ENCODE measurements at regions not wholly inside any gene's neighbourhood (a gene's known extent, or its start where the extent isn't known, plus 50 kb on each side); places are given as distances from the start of the nearest gene placed in this dataset.

DNA sequence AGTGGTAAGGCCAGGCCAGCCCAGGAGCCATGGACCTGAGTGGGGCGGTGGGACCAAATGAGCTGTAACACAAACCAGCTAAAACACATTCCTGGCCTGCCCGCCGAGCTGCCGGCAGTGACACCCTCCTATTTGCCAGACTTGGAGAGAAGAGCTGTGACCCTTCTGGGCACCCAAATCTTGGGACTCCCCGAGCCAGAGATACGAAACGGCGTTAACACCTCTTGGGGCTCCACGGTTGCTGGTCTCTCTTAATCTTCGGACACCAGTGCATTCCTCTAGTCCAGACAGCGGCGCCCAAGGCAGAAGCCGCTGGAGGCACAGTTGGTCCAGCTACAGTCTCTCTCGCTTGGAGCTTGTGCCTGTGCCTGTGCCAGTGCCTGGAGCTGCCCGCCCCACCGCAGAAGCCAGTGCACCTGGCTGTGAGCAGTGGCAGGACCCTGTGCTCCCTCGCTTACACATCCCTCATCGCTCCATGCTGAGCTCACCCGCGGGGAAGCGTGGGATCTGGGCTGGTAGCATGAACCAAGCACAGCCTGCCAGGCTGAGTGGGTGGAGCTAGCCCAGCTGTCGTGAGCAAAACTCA lies 147.2 kb upstream of the KLHL1 start:
- DNase-seq (peak in 1 of 2 donors; percentile 50), ATAC-seq (ENCODE audit: low FRiP score in 2 of 2) (peak in 1 of 2 donors; percentile 43)
- Histone ChIP-seq H3K27ac (no peak overlapping the region), H3K4me3 (no peak overlapping the region), H3K36me3 (no peaks in the 10 kb centered on the region), H3K9me3 (no peaks in the 10 kb centered on the region), H3K27me3 (no peaks in the 10 kb centered on the region), H3K4me1 (no peaks in the 10 kb centered on the region)
- WGBS, 2 donors = 93 to 95% methylated on average over 8 to 21 of the region's 22 CpGs
- TF ChIP-seq POLR2A (IDR thresholded peaks at IDR 0.05) (no peak), EP300 (IDR thresholded peaks at IDR 0.05) (no peak), POLR2AphosphoS5 (IDR thresholded peaks at IDR 0.05) (no peak)
- TF ChIP-seq, protein P1, sequence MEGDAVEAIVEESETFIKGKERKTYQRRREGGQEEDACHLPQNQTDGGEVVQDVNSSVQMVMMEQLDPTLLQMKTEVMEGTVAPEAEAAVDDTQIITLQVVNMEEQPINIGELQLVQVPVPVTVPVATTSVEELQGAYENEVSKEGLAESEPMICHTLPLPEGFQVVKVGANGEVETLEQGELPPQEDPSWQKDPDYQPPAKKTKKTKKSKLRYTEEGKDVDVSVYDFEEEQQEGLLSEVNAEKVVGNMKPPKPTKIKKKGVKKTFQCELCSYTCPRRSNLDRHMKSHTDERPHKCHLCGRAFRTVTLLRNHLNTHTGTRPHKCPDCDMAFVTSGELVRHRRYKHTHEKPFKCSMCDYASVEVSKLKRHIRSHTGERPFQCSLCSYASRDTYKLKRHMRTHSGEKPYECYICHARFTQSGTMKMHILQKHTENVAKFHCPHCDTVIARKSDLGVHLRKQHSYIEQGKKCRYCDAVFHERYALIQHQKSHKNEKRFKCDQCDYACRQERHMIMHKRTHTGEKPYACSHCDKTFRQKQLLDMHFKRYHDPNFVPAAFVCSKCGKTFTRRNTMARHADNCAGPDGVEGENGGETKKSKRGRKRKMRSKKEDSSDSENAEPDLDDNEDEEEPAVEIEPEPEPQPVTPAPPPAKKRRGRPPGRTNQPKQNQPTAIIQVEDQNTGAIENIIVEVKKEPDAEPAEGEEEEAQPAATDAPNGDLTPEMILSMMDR (IDR thresholded peaks at IDR 0.05) = no peak

DNA sequence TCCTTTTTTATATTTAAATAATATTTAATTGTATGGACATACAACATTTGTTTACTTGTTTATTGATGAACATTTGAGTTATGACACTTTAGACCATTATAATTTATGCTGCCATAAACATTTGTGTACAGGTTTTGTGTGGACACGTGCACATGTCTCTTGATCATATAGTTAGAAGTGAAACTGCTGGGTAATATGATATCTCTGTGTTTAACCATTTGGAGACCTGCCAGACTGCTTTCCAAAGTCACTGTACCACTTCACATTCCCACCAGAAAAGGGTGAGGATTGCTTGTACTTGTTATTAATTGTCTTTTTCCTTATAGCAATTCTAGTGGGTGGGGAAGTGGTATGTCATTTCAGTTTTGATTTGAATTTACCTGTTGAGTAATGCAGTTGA lies 145.6 kb upstream of the KLHL1 start:
- ATAC-seq (ENCODE audit: low FRiP score in 2 of 2) (no peak), DNase-seq (no peak)
- no peak overlapping the region for H3K4me3 ChIP-seq
- no peak for TF ChIP-seq POLR2AphosphoS5 (IDR thresholded peaks at IDR 0.05)
- TF ChIP-seq POLR2A (IDR thresholded peaks at IDR 0.05) = no peak
- TF ChIP-seq, protein P1 (IDR thresholded peaks at IDR 0.05) = no peak
- no peak for TF ChIP-seq EP300 (IDR thresholded peaks at IDR 0.05)
- no peaks in the 10 kb centered on the region for H3K27me3 ChIP-seq
- H3K27ac ChIP-seq = no peak overlapping the region
- 26 to 29% methylated on average over 1 of the region's 1 CpG for WGBS, 2 donors
- no peaks in the 10 kb centered on the region for H3K9me3 ChIP-seq
- H3K36me3 ChIP-seq = no peaks in the 10 kb centered on the region
- no peaks in the 10 kb centered on the region for H3K4me1 ChIP-seq

DNA sequence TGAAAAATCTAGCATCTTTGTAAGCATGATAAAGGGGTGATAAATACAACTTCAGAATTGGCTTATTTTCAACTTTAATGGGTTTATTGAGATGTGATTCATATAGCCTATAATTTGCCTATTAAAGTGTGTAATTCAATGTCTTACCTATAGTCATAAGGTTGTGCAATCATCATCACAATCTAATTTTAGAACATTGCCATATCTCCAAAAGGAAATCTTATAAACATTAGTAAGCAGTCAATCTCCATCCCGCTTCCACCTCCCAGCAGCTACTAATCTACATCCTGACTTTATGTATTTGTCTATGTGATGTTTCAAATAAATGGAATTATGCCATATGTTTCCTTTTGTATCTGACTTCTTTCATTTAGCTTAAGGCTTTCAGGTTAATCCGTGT lies 145.2 kb upstream of the KLHL1 start:
- TF ChIP-seq, protein P1 (IDR thresholded peaks at IDR 0.05) = no peak
- TF ChIP-seq EP300 (IDR thresholded peaks at IDR 0.05) (no peak), POLR2AphosphoS5 (IDR thresholded peaks at IDR 0.05) (no peak), POLR2A (IDR thresholded peaks at IDR 0.05) (no peak)
- no peaks in the 10 kb centered on the region for H3K36me3 ChIP-seq
- WGBS, 2 donors = 53 to 63% methylated on average over 2 of the region's 2 CpGs
- ATAC-seq (ENCODE audit: low FRiP score in 2 of 2) = no peak
- H3K27ac ChIP-seq = no peak overlapping the region
- H3K27me3 ChIP-seq = no peaks in the 10 kb centered on the region
- no peaks in the 10 kb centered on the region for H3K4me1 ChIP-seq
- H3K4me3 ChIP-seq = no peak overlapping the region
- H3K9me3 ChIP-seq = no peaks in the 10 kb centered on the region
- DNase-seq = no peak

DNA sequence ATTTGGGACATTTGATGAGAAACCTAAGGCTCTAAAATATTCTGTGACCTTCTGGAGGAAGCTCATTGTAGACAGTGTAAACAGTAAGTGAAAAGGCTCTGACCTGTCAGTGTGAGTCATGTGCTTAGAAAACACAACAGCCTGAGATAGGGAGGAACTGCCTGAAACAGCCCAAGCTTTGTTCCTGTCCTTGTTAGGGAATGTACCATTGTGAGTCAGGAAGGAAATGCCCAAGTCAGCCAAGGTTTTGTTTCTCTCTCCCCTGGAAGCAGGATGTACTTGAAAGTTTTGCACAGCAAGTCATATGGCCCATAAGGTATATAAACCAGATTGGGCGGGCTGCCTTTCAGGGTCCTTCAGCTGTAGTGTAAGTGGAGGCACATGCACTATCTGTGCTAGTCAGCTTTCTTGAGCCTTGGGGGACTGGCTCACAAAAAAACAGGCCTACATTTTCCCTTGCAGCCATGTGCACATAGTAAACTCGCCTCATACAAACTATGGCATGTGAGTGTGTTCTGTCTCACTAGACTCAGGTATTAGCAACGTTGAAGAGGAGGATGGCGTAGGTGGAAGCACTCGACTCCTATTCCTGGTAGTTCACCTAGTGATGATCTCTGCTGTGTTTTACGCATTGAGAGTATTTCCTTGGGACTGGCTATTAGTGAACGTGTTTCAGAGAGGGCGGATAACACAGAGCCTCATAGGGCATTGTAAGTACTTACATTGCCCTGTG lies 141.2 kb upstream of the KLHL1 start:
- DNase-seq (no peak), ATAC-seq (ENCODE audit: low FRiP score in 2 of 2) (peak in 1 of 2 donors; percentile 15)
- Histone ChIP-seq H3K36me3 (no peaks in the 10 kb centered on the region), H3K9me3 (no peaks in the 10 kb centered on the region), H3K27ac (no peak overlapping the region), H3K27me3 (no peaks in the 10 kb centered on the region), H3K4me3 (no peak overlapping the region), H3K4me1 (no peaks in the 10 kb centered on the region)
- no peak for TF ChIP-seq POLR2A (IDR thresholded peaks at IDR 0.05)
- no peak for TF ChIP-seq EP300 (IDR thresholded peaks at IDR 0.05)
- TF ChIP-seq, protein P1 (IDR thresholded peaks at IDR 0.05) = no peak
- TF ChIP-seq POLR2AphosphoS5 (IDR thresholded peaks at IDR 0.05) = no peak
- 87 to 88% methylated on average over 7 to 8 of the region's 8 CpGs for WGBS, 2 donors

DNA sequence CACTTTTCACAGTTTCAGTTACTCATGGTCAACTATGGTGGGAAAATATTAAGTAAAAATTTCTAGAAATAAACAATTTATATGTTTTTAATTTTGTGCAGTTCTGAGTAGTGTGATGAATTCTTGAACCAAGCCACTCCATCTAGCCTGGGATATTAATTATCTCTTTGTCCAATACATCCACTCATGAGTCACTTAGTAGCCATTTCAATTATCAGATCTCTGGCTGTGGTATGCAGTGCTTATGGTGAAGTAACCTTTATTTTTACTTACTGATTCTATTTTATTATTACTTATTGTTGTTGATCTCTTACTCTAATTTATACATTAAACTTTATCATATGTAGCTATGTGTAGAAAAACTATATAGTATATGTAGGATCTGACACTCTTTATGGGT lies 128.9 kb upstream of the KLHL1 start:
- H3K27me3 ChIP-seq = no peaks in the 10 kb centered on the region
- no peak for ATAC-seq (ENCODE audit: low FRiP score in 2 of 2)
- no peak for DNase-seq

More for the DNA sequence above, 128.9 kb upstream of the KLHL1 start:
- H3K27ac ChIP-seq = no peak overlapping the region
- H3K36me3 ChIP-seq = no peaks in the 10 kb centered on the region
- H3K4me3 ChIP-seq = no peak overlapping the region
- TF ChIP-seq EP300 (IDR thresholded peaks at IDR 0.05) (no peak), POLR2AphosphoS5 (IDR thresholded peaks at IDR 0.05) (no peak), POLR2A (IDR thresholded peaks at IDR 0.05) (no peak)
- TF ChIP-seq, protein P1 (IDR thresholded peaks at IDR 0.05) = no peak
- no peaks in the 10 kb centered on the region for H3K4me1 ChIP-seq
- H3K9me3 ChIP-seq = no peaks in the 10 kb centered on the region
